CD14-positive monocyte (primary cell): ENCODE measurements at regions not wholly inside any gene's neighbourhood (a gene's known extent, or its start where the extent isn't known, plus 50 kb on each side); places are given as distances from the start of the nearest gene placed in this dataset.

ENCODE experiments used
- DNase-seq, 3 donors: peaks; one replicate each; pipeline ENCODE4 v3.0.0-alpha.2; 2011 to 2022
- H2AFZ ChIP-seq: 2 replicates; pipeline ENCODE4 v1.6.0; 2012; ENCODE audit warnings: mild to moderate bottlenecking, low read depth, low read length, inconsistent platforms; ENCODE audit not compliant: insufficient read depth, poor library complexity, severe bottlenecking
- H3K27ac ChIP-seq, 2 donors: 1 replicate in 1 of 2; 2 replicates in 1 of 2; pipeline ENCODE4 v1.5.1; 2012 to 2013; ENCODE audit warnings: low read length in 2 of 2, control low read depth in 1 of 2, inconsistent platforms in 1 of 2, low read depth in 1 of 2, mild to moderate bottlenecking in 1 of 2
- H3K27me3 ChIP-seq, 2 donors: one replicate each; pipeline versions ENCODE4 v1.6.0 to v1.6.1; 2011 to 2013; ENCODE audit warnings: low read length in 2 of 2; ENCODE audit not compliant: control insufficient read depth in 2 of 2, insufficient read depth in 2 of 2
- H3K36me3 ChIP-seq, 2 donors: replicated peaks in 1 of 2; 1 replicate in 1 of 2; 2 replicates in 1 of 2; pipeline versions ENCODE4 v1.5.1 to v1.6.1; 2012 to 2013; ENCODE audit warnings: low read length in 2 of 2, control low read depth in 1 of 2, inconsistent platforms in 1 of 2, mild to moderate bottlenecking in 1 of 2; ENCODE audit not compliant: insufficient read depth in 2 of 2, control insufficient read depth in 1 of 2
- H3K4me1 ChIP-seq, 2 donors: 1 replicate in 1 of 2; 2 replicates in 1 of 2; pipeline versions ENCODE4 v1.5.1 to v1.6.1; 2012 to 2013; ENCODE audit warnings: low read length in 2 of 2, control low read depth in 1 of 2, inconsistent platforms in 1 of 2, mild to moderate bottlenecking in 1 of 2, moderate library complexity in 1 of 2; ENCODE audit not compliant: insufficient read depth in 2 of 2, control insufficient read depth in 1 of 2
- H3K4me2 ChIP-seq: replicated peaks from 2 replicates; pipeline ENCODE3; 2012; ENCODE audit warnings: low read length, moderate library complexity, mild to moderate bottlenecking; ENCODE audit not compliant: poor library complexity, severe bottlenecking; ENCODE audit errors: extremely low read depth
- H3K4me3 ChIP-seq, 3 experiments: fragments of 200-600 bp in 1 of 3; sonication (generic) in 1 of 3; replicated peaks in 1 of 3; 1 replicate in 2 of 3; 2 replicates in 1 of 3; pipeline ENCODE4 v1.5.1; 2011 to 2013; ENCODE audit warnings: low read length in 3 of 3, mild to moderate bottlenecking in 3 of 3, control low read depth in 2 of 3, low read depth in 2 of 3, inconsistent platforms in 1 of 3, moderate library complexity in 1 of 3
- H3K79me2 ChIP-seq: 2 replicates; pipeline ENCODE4 v1.6.0; 2012; ENCODE audit warnings: mild to moderate bottlenecking, control low read depth, inconsistent platforms, low read length, moderate library complexity; ENCODE audit not compliant: insufficient read depth
- H3K9ac ChIP-seq: 2 replicates; pipeline ENCODE4 v1.6.0; 2017; ENCODE audit warnings: low read length, mild to moderate bottlenecking; ENCODE audit not compliant: insufficient read depth, poor library complexity, severe bottlenecking
- H3K9me3 ChIP-seq, 2 donors: replicated peaks in 1 of 2; 1 replicate in 1 of 2; 2 replicates in 1 of 2; pipeline versions ENCODE4 v1.5.1 to v1.6.1; 2012 to 2013; ENCODE audit warnings: low read length in 2 of 2, control low read depth in 1 of 2; ENCODE audit not compliant: control insufficient read depth in 1 of 2, insufficient read depth in 1 of 2
- H4K20me1 ChIP-seq: 2 replicates; pipeline ENCODE4 v1.6.0; 2012; ENCODE audit warnings: mild to moderate bottlenecking, low read length, control low read depth, moderate library complexity; ENCODE audit not compliant: insufficient read depth
- H3K27ac Mint-ChIP-seq, 7 donors: one replicate each; pipeline ENCODE4 v1.8.0; 2020; ENCODE audit warnings: mild to moderate bottlenecking in 7 of 7, mixed read lengths in 7 of 7, moderate library complexity in 6 of 7, inconsistent platforms in 2 of 7
- H3K27me3 Mint-ChIP-seq, 3 donors: one replicate each; pipeline ENCODE4 v1.8.0; 2021 to 2022; ENCODE audit warnings: low read depth in 3 of 3, mild to moderate bottlenecking in 3 of 3, mixed read lengths in 3 of 3, moderate library complexity in 3 of 3, inconsistent platforms in 1 of 3
- H3K36me3 Mint-ChIP-seq, 2 donors: one replicate each; pipeline ENCODE4 v1.8.0; 2020; ENCODE audit warnings: mixed read lengths in 2 of 2, inconsistent platforms in 1 of 2, mild to moderate bottlenecking in 1 of 2
- H3K4me1 Mint-ChIP-seq: one replicate; pipeline ENCODE4 v1.8.0; 2020; ENCODE audit warnings: mild to moderate bottlenecking, mixed read lengths
- H3K4me3 Mint-ChIP-seq, 2 donors: one replicate each; pipeline ENCODE4 v1.8.0; 2020; ENCODE audit warnings: mild to moderate bottlenecking in 2 of 2, mixed read lengths in 2 of 2, moderate library complexity in 1 of 2
- H3K9me3 Mint-ChIP-seq, 7 donors: one replicate each; pipeline ENCODE4 v1.8.0; 2020 to 2022; ENCODE audit warnings: mixed read lengths in 7 of 7, mild to moderate bottlenecking in 6 of 7, moderate library complexity in 6 of 7, inconsistent platforms in 2 of 7
- CTCF ChIP-seq: fragments of 200-600 bp; IDR thresholded peaks from one replicate; pipeline ENCODE4 v1.8.0; 2022; ENCODE audit warnings: antibody characterized with exemption, mild to moderate bottlenecking
- WGBS: methylation state at CpG from one replicate; pipeline ENCODE4 v1.1.5; 2013; ENCODE audit warnings: missing lambda C conversion rate; ENCODE audit not compliant: insufficient coverage; 5-methylcytosine and 5-hydroxymethylcytosine counted together
- intact Hi-C, 2 donors: fragments of 100-400 bp; cut with micrococcal nuclease; formaldehyde crosslinking; loops; one replicate each; pipeline versions ENCODE4 v1.15.0 to v1.15.1; 2023

- no peak for TF ChIP-seq CTCF
- Histone ChIP-seq H3K9ac (no peak overlapping the region), H3K36me3 (no peaks in the 10 kb centered on the region), H3K27me3 (no peaks in the 10 kb centered on the region), H3K9me3 (peaks cover 0 to 9% of the 10 kb centered on the region in 2 donors), H4K20me1 (no peaks in the 10 kb centered on the region), H3K79me2 (no peaks in the 10 kb centered on the region), H3K27ac (no peak overlapping the region), H3K4me3 (no peak overlapping the region), H2AFZ (no peak overlapping the region), H3K4me2 (no peak overlapping the region), H3K4me1 (no peaks in the 10 kb centered on the region)
- Mint-ChIP-seq H3K9me3 (peaks cover 0 to 12% (median 3%) of the 10 kb centered on the region in 7 donors), H3K27ac (no peak overlapping the region), H3K4me1 (no peaks in the 10 kb centered on the region), H3K27me3 (no peaks in the 10 kb centered on the region), H3K4me3 (no peak overlapping the region), H3K36me3 (no peaks in the 10 kb centered on the region)
- no peak for DNase-seq
- intact Hi-C loops, result no loop called here
- WGBS, result 100% methylated on average over 1 of the region's 3 CpGs
Observed at GRCh38 chr4:188941524-188942119, 802.4 kb downstream of the TRIML1 start.

GRCh38 chr4:188942606-188943005 lies 803.4 kb downstream of the TRIML1 start:
- H3K4me2 ChIP-seq, result no peak overlapping the region
- DNase-seq, result no peak
- Mint-ChIP-seq H3K27me3 (no peaks in the 10 kb centered on the region), H3K4me3 (no peak overlapping the region), H3K9me3 (peaks cover 0 to 11% (median 3%) of the 10 kb centered on the region in 7 donors), H3K36me3 (no peaks in the 10 kb centered on the region), H3K27ac (no peak overlapping the region), H3K4me1 (no peaks in the 10 kb centered on the region)
- WGBS, result no CpG with 5 or more reads among the region's 3 CpGs
- no peak overlapping the region for H3K27ac ChIP-seq
- H4K20me1 ChIP-seq, result no peaks in the 10 kb centered on the region
- TF ChIP-seq CTCF, result no peak
- intact Hi-C loops, result no loop called here
- no peak overlapping the region for H3K9ac ChIP-seq
- no peak overlapping the region for H3K4me3 ChIP-seq
- peaks cover 0 to 9% of the 10 kb centered on the region in 2 donors for H3K9me3 ChIP-seq
- H3K36me3 ChIP-seq, result no peaks in the 10 kb centered on the region
- no peak overlapping the region for H2AFZ ChIP-seq
- H3K27me3 ChIP-seq, result no peaks in the 10 kb centered on the region
- no peaks in the 10 kb centered on the region for H3K79me2 ChIP-seq
- no peaks in the 10 kb centered on the region for H3K4me1 ChIP-seq
